Body of pancreas (tissue), 4 donors: ENCODE measurements at regions not wholly inside any gene's neighbourhood (a gene's known extent, or its start where the extent isn't known, plus 50 kb on each side); places are given as distances from the start of the nearest gene placed in this dataset.

Experiments used
- ATAC-seq: fragments of 150-250 bp; one replicate; pipeline ENCODE4 v1.9.1; 2016
- DNase-seq, 4 donors: peaks; one replicate each; pipeline ENCODE4 v3.0.0-alpha.2; 2019
- H3K27ac ChIP-seq, 4 donors: fragments of 200-600 bp; sonication (generic); 1 replicate in 3 of 4; 2 replicates in 1 of 4; pipeline versions ENCODE4 v1.5.1 to v1.6.1; 2016 to 2019; ENCODE audit warnings: mild to moderate bottlenecking in 1 of 4, mixed read lengths in 1 of 4, moderate library complexity in 1 of 4
- H3K27me3 ChIP-seq, 2 donors: fragments of 200-600 bp; sonication (generic); one replicate each; pipeline ENCODE4 v1.6.0; 2016; ENCODE audit warnings: mild to moderate bottlenecking in 1 of 2
- H3K36me3 ChIP-seq, 2 donors: fragments of 200-600 bp; sonication (generic); replicated peaks in 1 of 2; 2 replicates each; pipeline ENCODE4 v1.5.1; 2016; ENCODE audit warnings: low read depth in 2 of 2; ENCODE audit not compliant: insufficient read depth in 1 of 2
- H3K4me1 ChIP-seq: fragments of 200-600 bp; sonication (generic); one replicate; pipeline ENCODE4 v1.6.0; 2016
- H3K4me3 ChIP-seq, 2 donors: fragments of 200-600 bp; sonication (generic); 1 replicate in 1 of 2; 2 replicates in 1 of 2; pipeline ENCODE4 v1.5.1; 2016 to 2019
- H3K9me3 ChIP-seq, 3 donors: fragments of 200-600 bp; sonication (generic); 1 replicate in 2 of 3; 2 replicates in 1 of 3; pipeline ENCODE4 v1.5.1; 2016
- CTCF ChIP-seq, 7 experiments: fragments of 450-650 bp in 4 of 7; fragments of 200-600 bp in 3 of 7; sonication (generic) in 3 of 7; IDR thresholded peaks; one replicate each; pipeline ENCODE4 v1.5.1; 2016 to 2019; ENCODE audit warnings: antibody characterized with exemption in 7 of 7
- POLR2A ChIP-seq, 3 donors: fragments of 450-650 bp; IDR thresholded peaks; one replicate each; pipeline ENCODE4 v1.6.1; 2016; ENCODE audit warnings: antibody characterized with exemption in 3 of 3, mild to moderate bottlenecking in 2 of 3
- WGBS, 2 donors: methylation state at CpG; one replicate each; pipeline ENCODE4 v1.1.5; 2017; 5-methylcytosine and 5-hydroxymethylcytosine counted together
- intact Hi-C: fragments of 100-400 bp; cut with DNase I; formaldehyde crosslinking; loops from one replicate; pipeline ENCODE4 v1.15.1; 2023

- no peaks in the 10 kb centered on the region for H3K4me1 ChIP-seq
- DNase-seq (no peak), ATAC-seq (no peak)
- H3K27ac ChIP-seq, result no peak overlapping the region
- H3K36me3 ChIP-seq, result no peaks in the 10 kb centered on the region
- no peak overlapping the region for H3K4me3 ChIP-seq
- WGBS, 2 donors, result 65 to 72% methylated on average over 7 of the region's 7 CpGs
- intact Hi-C loops, result no loop called here
- H3K27me3 ChIP-seq, result no peaks in the 10 kb centered on the region
- TF ChIP-seq CTCF (IDR thresholded peaks at IDR 0.05), result no peak
- no peaks in the 10 kb centered on the region for H3K9me3 ChIP-seq
These were observed 255.4 kb downstream of the LOXHD1 start for GRCh38 chr18:46401486-46402070.

DNA sequence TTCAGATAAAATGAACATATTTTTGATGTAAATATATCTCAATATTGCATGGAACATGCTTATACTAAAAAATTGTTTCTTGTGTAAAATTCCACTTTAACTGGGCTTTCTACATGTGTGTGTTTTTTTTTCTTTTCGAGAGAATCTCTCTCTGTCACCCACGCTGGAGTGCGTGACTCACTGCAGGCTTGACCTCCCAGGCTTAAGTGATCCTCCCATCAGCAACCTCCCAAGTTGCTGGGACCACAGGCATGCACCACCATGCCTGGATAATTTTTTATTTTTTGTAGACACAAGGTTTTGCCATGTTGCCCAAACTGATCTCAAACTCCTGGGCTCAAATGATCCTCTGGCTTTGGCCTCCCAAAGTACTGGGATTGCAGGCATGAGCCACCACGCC is 254.6 kb downstream of the LOXHD1 start:
- H3K9me3 ChIP-seq, result no peaks in the 10 kb centered on the region
- intact Hi-C loops, result no loop called here
- no peaks in the 10 kb centered on the region for H3K27me3 ChIP-seq
- TF ChIP-seq POLR2A (IDR thresholded peaks at IDR 0.05) (no peak), CTCF (IDR thresholded peaks at IDR 0.05) (no peak)
- no peak overlapping the region for H3K27ac ChIP-seq
- ATAC-seq (no peak), DNase-seq (peak in 1 of 4 donors; percentile 10)
- no peaks in the 10 kb centered on the region for H3K36me3 ChIP-seq
- no peaks in the 10 kb centered on the region for H3K4me1 ChIP-seq
- 74 to 80% methylated on average over 3 to 4 of the region's 4 CpGs for WGBS, 2 donors
- H3K4me3 ChIP-seq, result no peak overlapping the region

DNA sequence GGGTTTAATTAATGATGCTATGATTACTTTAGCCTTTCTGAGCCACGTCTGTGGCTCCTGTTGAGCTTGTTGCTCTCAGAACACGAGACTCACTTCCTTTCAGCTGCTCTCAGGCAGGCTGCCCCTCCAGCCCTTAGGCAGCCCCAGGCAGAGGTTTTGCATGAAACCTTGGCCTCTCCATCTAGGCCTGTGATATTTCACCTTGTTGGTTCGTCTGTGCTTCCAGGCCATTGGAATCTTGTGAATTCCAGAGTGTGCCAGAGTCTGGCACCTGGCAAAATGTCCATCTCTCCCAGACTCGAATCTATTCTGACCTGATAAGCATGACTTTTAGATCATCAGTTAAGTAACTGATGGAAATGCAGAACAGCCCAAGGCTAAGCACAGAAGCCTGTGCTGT is 254.1 kb downstream of the LOXHD1 start:
- Histone ChIP-seq H3K9me3 (no peaks in the 10 kb centered on the region), H3K27ac (no peak overlapping the region), H3K4me3 (no peak overlapping the region), H3K4me1 (no peaks in the 10 kb centered on the region), H3K27me3 (no peaks in the 10 kb centered on the region), H3K36me3 (no peaks in the 10 kb centered on the region)
- 36 to 41% methylated on average over 4 of the region's 4 CpGs for WGBS, 2 donors
- TF ChIP-seq POLR2A (IDR thresholded peaks at IDR 0.05) (no peak), CTCF (IDR thresholded peaks at IDR 0.05) (no peak)
- DNase-seq, result no peak
- no peak for ATAC-seq
- intact Hi-C loops, result no loop called here

DNA sequence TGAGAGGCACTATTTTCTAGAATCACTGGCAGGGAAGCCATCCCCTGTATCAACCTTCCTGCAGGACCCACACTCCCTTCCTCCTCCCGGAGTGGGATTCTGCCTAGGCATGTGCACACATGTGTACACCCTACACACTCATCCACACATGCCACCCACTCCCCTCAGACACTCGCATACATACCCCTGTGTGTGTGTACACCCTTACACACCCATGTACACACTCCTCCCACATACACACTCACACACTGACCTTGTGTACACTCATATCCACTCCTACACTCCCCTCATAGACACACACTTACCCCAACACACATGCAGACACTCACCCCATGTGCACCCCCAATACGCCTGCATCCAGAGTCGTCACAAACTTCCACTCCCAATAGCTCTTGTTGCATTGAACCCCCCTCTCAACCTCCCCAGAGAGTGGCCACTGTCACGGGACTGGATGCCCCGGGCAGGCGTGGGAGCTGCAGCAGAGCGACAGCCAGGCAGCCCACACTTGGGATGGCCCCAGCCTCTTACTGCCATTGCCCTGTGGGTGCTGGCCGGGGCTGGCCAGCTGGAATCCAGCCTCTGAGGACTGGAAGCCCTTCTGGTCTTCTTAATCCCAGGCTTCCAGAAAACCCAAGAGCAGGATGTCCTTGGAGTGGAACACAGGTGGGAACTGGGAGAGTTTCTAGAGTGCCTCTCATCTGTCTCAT is 251.0 kb downstream of the LOXHD1 start:
- Histone ChIP-seq H3K27ac (no peak overlapping the region), H3K9me3 (no peaks in the 10 kb centered on the region), H3K36me3 (no peaks in the 10 kb centered on the region), H3K4me3 (no peak overlapping the region), H3K27me3 (no peaks in the 10 kb centered on the region), H3K4me1 (no peaks in the 10 kb centered on the region)
- TF ChIP-seq POLR2A (IDR thresholded peaks at IDR 0.05) (no peak), CTCF (IDR thresholded peaks at IDR 0.05) (no peak)
- DNase-seq (no peak), ATAC-seq (no peak)
- intact Hi-C loops, result no loop called here
- 77 to 84% methylated on average over 9 of the region's 9 CpGs for WGBS, 2 donors

DNA sequence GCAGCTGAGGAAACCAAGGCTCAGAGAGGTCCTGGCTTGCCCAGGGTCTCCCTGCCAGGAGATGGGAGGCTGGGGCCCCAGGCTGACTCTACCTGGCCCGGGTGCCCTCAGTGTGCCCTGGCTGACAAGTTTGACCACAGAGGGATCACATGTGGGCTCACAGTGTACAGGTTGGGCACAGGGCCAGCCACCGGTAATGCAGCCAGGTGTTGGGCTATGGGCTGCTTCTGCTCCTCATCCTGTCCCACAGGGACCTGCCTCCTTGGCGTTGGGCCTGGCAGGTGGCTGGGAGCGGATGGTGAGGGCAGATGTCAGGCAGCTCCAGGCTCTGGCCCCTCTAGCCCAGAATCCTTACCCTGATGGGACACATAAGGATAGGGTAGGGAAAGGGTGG is 250.5 kb downstream of the LOXHD1 start:
- H3K9me3 ChIP-seq, result no peaks in the 10 kb centered on the region
- H3K4me3 ChIP-seq, result no peak overlapping the region
- H3K27me3 ChIP-seq, result no peaks in the 10 kb centered on the region
- no peak overlapping the region for H3K27ac ChIP-seq
- ATAC-seq (no peak), DNase-seq (no peak)
- no peak for TF ChIP-seq CTCF (IDR thresholded peaks at IDR 0.05)
- TF ChIP-seq POLR2A (IDR thresholded peaks at IDR 0.05), result no peak
- WGBS, 2 donors, result 60 to 100% methylated on average over 1 to 4 of the region's 4 CpGs
- H3K4me1 ChIP-seq, result no peaks in the 10 kb centered on the region
- H3K36me3 ChIP-seq, result no peaks in the 10 kb centered on the region
- intact Hi-C loops, result no loop called here
